GM21390 (cell line): ENCODE measurements at regions not wholly inside any gene's neighbourhood (a gene's known extent, or its start where the extent isn't known, plus 50 kb on each side); places are given as distances from the start of the nearest gene placed in this dataset.
"Not testable (repeated sequence)": the region's sequence is repeated elsewhere in the genome, so short reads cannot be mapped to it uniquely, and the experiment has no call there.

Experiments used
- ATAC-seq: cut with Tn5 transposase; IDR thresholded peaks from one replicate; pipeline ENCODE4 v1.9.1; 2021; ENCODE audit not compliant: unreplicated experiment

DNA sequence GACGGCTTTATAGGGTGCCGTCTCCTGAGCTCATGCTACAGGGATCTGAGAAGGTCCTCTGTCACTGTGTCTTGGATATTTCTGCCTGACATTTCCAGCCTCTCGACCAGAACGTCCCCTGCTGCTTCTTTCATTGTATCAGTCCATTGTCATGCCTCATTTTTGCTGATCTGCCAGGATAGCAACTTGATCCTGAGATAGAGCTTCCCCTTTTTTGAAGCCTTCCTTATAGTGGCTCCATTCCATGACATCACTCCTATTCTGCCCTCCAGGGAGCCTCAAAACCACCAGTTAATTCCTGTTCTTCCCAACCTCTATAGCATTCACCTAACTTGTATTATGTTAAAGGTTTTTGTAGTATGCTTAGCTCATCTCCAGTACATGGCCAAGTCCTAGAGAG, 431.8 kb upstream of the NOX3 start:
- no peak for ATAC-seq

- ATAC-seq, result no peak
These were observed 428.1 kb upstream of the NOX3 start for GRCh38 chr6:155883741-155884140.

DNA sequence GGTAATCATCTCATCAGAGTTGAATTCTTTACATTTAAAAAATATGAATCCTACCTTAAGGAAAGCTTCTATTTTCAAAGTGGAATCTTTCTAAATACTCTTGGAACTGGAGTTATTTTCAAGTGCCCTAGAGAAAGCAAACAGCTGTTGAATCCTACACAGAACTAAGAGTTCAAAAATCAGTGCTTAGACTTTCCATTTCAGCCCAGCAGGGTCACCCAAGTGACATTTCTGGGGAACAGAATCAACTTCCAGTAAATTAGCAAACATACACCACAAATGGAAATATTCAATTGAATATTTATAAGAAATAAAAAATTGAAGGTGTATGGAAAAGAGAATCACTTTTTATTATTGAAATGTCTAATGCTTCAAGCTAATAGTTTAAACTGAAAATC, 427.7 kb upstream of the NOX3 start:
- ATAC-seq, result no peak

- peak; percentile 78 for ATAC-seq
These were observed 427.1 kb upstream of the NOX3 start for GRCh38 chr6:155882527-155883333.

DNA sequence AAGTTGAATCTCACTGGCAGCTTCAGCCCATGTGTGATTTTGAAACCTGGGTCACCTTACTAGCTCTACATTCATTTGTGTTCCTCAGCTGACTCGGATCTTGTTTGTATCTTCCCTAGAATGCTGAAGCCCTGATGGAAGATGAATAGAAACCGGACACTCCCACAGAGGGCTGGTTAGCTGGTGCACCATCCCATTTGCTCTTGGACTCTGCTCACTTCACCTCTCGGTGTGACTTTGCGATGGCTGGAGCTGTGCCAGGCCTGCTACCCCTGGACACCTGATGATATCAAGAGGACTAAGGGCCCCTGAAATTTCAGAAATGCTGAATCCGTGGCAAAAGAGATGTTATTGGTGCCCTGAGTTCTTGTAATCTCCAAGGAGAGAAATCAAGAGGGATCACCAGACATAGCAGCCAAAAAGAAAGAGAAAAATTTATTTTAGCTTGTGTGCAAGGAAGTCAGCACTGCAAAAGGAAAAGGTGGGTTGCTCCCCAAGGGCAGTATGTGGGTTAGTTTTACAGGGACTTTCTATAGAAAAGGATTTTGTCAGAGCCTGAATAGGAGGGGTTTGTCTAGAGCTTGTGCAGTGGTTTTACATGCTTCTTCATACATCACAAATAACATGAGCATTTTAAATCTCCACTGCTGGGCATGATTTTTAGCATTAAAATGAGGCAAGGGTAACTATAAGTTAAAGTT, 426.3 kb upstream of the NOX3 start:
- ATAC-seq, result peak; percentile 25

DNA sequence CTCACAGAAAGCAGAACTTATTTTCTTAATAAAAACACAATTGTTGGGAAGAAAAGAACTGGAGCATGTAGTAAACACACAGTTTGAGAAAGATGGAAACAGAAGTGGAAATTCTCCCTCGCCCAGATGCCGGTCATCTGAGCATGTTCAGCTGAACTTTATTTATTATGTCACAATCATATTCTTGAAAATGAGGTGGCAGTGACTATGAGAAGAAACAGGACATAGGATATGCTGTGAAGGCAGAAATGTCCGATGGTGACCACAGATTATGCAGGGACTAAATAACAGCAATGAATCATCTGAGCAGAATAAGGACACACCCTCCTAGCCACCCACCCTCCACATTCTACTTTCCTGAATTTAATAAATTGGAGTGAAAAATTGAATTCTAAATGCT, 425.3 kb upstream of the NOX3 start:
- no peak for ATAC-seq

GRCh38 chr6:155872961-155873360, 417.3 kb upstream of the NOX3 start:
- no peak for ATAC-seq

DNA sequence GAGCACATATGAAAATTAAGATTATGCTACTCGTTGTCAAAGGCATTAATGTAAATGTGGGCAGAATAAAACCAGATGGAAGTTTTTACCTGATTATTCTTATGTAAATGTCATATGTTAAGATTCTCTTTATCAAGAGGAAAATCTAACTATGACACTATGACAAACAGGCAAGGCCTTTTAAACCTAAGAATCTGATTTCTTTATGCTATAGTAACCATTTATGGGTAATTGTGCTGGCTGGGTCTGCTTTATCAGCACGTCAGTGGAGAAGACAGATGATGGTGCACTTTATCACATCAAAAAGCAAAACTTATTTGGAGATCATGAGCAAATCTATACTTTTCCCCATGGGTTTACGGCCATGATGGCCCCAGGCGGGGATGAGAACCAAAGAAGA, 412.0 kb upstream of the NOX3 start:
- ATAC-seq, result no peak

DNA sequence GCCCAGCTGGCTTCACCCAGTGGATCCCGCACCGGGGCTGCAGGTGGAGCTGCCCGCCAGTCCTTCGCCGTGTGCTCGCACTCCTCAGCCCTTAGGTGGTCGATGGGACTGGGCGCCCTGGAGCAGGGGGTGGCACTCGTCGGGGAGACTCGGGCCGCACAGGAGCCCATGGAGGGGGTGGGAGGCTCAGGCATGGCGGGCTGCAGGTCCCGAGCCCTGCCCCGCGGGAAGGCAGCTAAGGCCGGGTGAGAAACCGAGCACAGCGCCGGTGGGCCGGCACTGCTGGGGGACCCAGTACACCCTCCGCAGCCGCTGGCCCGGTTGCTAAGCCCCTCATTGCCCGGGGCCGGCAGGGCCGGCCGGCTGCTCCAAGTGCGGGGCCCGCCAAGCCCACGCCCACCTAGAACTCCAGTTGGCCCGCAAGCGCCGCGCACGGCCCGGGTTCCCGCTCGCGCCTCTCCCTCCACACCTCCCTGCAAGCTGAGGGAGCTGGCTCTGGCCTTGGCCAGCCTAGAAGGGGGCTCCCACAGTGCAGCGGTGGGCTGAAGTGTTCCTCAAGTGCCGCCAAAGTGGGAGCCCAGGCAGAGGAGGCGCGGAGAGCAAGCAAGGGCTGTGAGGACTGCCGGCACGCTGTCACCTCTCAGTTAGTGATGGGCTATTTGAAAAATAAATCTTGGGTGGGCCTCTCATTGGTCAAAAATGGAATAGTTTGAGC, 411.2 kb upstream of the NOX3 start:
- ATAC-seq, result not testable (repeated sequence)

- no peak for ATAC-seq
These were observed 406.2 kb upstream of the NOX3 start for GRCh38 chr6:155861821-155862220.

DNA sequence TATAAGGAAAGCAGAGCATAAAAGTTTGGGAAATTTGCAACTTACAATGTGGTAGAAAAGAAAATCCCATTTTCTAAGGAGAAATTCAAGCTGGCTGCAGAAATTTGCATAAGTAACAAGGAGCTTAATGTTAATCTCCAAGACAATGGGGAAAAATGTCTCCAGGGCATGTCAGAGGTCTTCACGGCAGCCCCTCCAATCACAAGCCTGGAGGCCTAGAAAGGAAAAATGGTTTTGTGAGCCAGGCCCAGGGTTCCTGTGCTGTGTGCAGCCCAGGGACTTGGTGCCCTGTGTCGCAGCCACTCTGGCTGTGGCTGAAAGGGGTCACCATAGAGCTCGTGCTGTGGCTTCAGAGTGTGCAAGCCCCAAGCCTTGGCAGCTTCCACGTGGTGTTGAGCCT, 403.3 kb upstream of the NOX3 start:
- ATAC-seq, result not testable (repeated sequence)

- no peak for ATAC-seq
These were observed 399.1 kb upstream of the NOX3 start for GRCh38 chr6:155854787-155855186.

DNA sequence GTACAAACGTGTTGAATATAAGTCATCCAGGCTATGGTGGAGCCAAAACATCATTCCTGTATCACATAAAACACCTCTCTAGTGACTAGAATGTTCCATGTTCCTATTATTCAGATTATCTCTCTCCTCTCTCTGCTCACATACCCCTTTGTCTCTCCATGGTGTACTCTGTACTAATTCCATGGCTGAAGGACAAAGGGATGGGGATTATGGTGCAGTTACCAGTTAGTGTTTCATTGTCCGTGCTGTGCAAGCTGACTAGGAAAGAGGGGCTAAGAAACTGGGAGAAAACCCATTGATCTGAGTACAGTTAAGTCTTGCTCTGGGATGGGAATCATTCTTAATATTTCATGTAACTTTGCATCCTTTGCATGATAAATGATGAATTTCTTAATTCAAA, 397.4 kb upstream of the NOX3 start:
- ATAC-seq, result no peak

DNA sequence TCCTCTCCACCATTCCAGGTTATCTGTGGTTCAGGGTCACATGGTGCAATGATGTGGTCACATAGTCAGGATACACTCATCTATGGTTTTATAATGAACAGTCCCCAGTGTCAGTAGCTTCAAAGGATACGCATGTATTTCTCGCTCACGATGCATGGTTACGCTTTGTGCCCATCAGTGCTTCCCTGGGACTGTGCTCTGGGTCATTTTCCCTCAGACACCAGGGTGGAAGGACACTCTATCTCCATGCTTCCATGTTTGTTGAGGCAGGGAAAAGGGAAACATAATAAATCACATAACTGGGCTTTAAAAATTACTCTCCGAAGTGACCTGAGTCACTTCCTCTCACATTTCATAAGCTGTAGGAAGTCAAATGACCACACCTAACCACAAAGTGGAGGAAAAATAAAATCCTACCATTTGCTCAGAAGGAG, 394.8 kb upstream of the NOX3 start:
- ATAC-seq, result no peak

GRCh38 chr6:155847711-155848110, 392.1 kb upstream of the NOX3 start:
- no peak for ATAC-seq

DNA sequence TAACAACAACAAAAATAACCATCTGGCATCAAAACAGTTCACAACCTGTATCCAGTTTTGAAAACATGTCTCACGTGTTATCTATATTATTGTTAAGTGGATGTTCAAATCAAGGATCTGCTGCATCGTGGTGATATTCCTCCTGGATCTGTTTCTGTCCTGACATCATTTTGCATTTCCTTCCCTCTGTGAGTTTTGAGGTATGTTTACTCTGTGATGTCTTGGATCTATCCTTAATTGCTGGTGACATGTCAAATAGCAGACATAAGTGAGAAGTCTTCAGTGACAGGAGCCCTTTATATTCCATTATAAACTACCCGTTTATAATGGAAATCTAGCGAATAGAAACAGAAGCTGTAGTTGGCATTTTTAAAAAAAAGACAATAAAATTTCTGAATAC, 381.8 kb upstream of the NOX3 start:
- ATAC-seq, result no peak

DNA sequence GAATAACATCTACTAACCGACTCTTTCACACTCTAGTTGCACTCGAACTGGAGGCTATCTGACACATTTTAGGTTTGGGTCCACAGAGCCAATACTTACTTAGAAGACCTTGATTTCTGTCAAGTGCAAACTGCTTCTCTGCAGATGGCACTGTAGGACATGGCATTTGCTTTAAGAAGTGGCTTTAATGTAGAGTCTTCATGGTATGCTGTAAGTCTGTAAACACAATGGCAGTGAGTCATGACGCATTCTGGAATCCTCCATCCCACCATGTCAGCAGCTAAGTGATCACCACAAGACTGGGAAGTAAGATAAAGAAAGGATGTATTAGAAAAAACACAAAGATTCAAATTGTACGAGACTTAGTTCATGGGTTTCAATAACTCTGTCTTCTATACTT, 377.0 kb upstream of the NOX3 start:
- no peak for ATAC-seq

- ATAC-seq, result no peak
These were observed 374.9 kb upstream of the NOX3 start for GRCh38 chr6:155830531-155830930.

- no peak for ATAC-seq
These were observed 374.0 kb upstream of the NOX3 start for GRCh38 chr6:155829646-155830045.

GRCh38 chr6:155828989-155829388, 373.4 kb upstream of the NOX3 start:
- no peak for ATAC-seq

DNA sequence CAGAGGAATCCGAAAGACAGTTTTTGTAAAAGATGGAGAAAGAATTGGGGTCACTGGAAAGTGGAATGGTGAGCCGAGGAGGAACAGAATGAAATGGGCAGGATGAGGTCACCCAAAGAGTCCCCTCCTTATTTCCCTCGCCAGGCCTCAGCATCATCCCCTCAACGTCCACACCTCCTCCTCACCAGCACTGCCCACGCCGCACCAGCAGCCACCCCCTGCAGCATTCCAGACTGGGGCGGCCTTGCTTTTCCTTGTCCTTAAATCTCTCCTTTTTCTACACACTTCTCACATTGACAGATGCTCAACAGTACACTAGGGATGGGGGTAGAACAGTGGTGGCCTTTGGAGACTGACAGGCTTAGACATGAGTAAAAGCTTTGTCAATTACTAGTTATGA, 363.1 kb upstream of the NOX3 start:
- no peak for ATAC-seq

DNA sequence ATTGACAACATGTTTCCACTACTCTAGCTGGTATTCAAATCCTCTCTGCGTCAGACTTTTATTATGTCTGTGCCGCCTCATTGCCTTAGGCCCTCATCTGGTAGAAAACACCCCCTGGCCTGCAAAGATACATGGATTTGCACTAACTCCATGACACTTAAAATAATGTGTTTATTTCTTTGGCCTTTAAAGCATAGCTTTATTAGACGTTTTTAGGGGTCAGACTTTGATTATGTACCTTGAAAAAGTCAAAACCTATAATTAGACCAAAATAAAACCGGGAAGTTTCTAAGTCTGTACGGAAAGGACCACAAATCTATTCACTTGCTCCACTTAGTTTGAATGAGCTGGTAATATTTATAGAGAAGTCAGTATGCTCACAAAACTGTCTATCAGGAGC, 357.9 kb upstream of the NOX3 start:
- no peak for ATAC-seq
